Spleen (tissue), 7 donors: ENCODE measurements at regions not wholly inside any gene's neighbourhood (a gene's known extent, or its start where the extent isn't known, plus 50 kb on each side); places are given as distances from the start of the nearest gene placed in this dataset.

Source experiments
- POLR2A ChIP-seq, 3 donors: fragments of 450-650 bp; IDR thresholded peaks; one replicate each; pipeline ENCODE4 v1.5.1; 2017; ENCODE audit warnings: antibody characterized with exemption in 3 of 3, mild to moderate bottlenecking in 1 of 3
- POLR2AphosphoS5 ChIP-seq, 3 donors: sonication (generic); formaldehyde crosslinking; IDR thresholded peaks; one replicate each; pipeline ENCODE4 v1.5.1; 2017; ENCODE audit warnings: antibody characterized with exemption in 3 of 3
- TF ChIP-seq, protein P1 (sequence below), 11 experiments: fragments of 200-600 bp in 7 of 11; fragments of 450-650 bp in 4 of 11; sonication (generic) in 4 of 11; IDR thresholded peaks in 8 of 11; conservative IDR thresholded peaks in 3 of 11; 1 replicate in 7 of 11; 2 replicates in 4 of 11; pipeline versions ENCODE4 v1.4.0 to v1.8.0; 2016 to 2021; ENCODE audit warnings: antibody characterized with exemption in 11 of 11, inconsistent platforms in 4 of 11, mild to moderate bottlenecking in 1 of 11
- donor health status: DM: no; HTN: no; CAD: no; lungs with moderate emphysema.
- donor health status: DM: no; HTN: no; CAD: no.
- donor health status: DM: no; HTN: no; CAD: no.

DNA sequence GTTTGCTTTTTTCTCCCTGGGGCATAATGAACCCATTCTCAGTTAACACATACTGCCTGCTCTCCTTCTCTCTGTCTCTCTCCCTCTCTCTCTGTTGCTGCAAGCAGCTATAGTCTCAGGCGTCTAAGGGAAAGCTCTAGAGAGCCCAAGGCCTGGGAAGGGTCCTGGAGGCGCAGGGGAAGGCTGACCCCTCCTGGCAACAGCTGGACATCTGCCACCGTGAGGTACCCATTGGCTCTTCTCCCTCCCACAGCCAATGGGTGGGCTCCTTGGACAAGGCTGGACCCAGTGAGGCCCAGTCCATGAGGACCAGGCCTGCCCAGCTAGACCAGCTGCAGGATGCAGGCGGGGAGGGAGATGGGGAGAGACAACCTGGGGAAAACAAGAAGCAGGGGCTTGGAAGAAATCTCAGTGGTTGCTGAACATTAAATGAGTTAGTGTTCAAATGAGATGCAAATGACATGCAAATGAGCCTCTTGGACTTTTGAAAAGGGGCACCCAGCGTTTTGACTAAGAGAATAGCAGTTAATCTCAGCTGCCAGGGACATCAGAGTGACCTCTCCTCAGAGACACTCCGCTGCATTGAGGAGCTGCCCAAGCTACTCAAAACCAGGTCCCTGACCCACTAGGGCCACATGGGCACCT is 349.7 kb downstream of the BUD13 start:
- TF ChIP-seq, protein P1, sequence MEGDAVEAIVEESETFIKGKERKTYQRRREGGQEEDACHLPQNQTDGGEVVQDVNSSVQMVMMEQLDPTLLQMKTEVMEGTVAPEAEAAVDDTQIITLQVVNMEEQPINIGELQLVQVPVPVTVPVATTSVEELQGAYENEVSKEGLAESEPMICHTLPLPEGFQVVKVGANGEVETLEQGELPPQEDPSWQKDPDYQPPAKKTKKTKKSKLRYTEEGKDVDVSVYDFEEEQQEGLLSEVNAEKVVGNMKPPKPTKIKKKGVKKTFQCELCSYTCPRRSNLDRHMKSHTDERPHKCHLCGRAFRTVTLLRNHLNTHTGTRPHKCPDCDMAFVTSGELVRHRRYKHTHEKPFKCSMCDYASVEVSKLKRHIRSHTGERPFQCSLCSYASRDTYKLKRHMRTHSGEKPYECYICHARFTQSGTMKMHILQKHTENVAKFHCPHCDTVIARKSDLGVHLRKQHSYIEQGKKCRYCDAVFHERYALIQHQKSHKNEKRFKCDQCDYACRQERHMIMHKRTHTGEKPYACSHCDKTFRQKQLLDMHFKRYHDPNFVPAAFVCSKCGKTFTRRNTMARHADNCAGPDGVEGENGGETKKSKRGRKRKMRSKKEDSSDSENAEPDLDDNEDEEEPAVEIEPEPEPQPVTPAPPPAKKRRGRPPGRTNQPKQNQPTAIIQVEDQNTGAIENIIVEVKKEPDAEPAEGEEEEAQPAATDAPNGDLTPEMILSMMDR (IDR thresholded peaks at IDR 0.05 in 8 of 11, conservative IDR thresholded peaks at IDR 0.05 in 3 of 11), result no peak
- TF ChIP-seq POLR2A (IDR thresholded peaks at IDR 0.05) (no peak), POLR2AphosphoS5 (IDR thresholded peaks at IDR 0.05) (no peak)
